Sigmoid colon (tissue), 6 donors: ENCODE measurements at regions not wholly inside any gene's neighbourhood (a gene's known extent, or its start where the extent isn't known, plus 50 kb on each side); places are given as distances from the start of the nearest gene placed in this dataset.

ENCODE experiments used
- DNase-seq: peaks from one replicate; pipeline ENCODE4 v3.0.0-alpha.2; 2019
- H3K27ac ChIP-seq, 4 donors: fragments of 200-600 bp; sonication (generic); one replicate each; pipeline ENCODE4 v1.5.1; 2016 to 2019; ENCODE audit warnings: mild to moderate bottlenecking in 1 of 4
- H3K27me3 ChIP-seq, 3 donors: fragments of 200-600 bp; sonication (generic); one replicate each; pipeline ENCODE4 v1.5.1; 2019; ENCODE audit warnings: mild to moderate bottlenecking in 1 of 3
- H3K36me3 ChIP-seq, 4 donors: fragments of 200-600 bp; sonication (generic); one replicate each; pipeline ENCODE4 v1.5.1; 2016 to 2019
- H3K4me1 ChIP-seq, 4 donors: fragments of 200-600 bp; sonication (generic); one replicate each; pipeline ENCODE4 v1.5.1; 2017 to 2019
- H3K4me3 ChIP-seq, 4 donors: fragments of 200-600 bp; sonication (generic); one replicate each; pipeline ENCODE4 v1.5.1; 2017 to 2019; ENCODE audit warnings: mild to moderate bottlenecking in 2 of 4, moderate library complexity in 1 of 4
- H3K9me3 ChIP-seq, 4 donors: fragments of 200-600 bp in 3 of 4; sonication (generic) in 3 of 4; one replicate each; pipeline versions ENCODE4 v1.5.1 to v1.6.1; 2013 to 2019
- CTCF ChIP-seq, 4 experiments: fragments of 450-650 bp in 3 of 4; fragments of 200-600 bp in 1 of 4; IDR thresholded peaks; one replicate each; pipeline ENCODE4 v1.5.1; 2016 to 2019; ENCODE audit warnings: antibody characterized with exemption in 4 of 4, mild to moderate bottlenecking in 3 of 4, moderate library complexity in 2 of 4
- EP300 ChIP-seq, 4 donors: sonication (generic); formaldehyde crosslinking; IDR thresholded peaks; one replicate each; pipeline ENCODE4 v1.6.1; 2017; ENCODE audit warnings: antibody characterized with exemption in 4 of 4
- POLR2A ChIP-seq, 2 donors: fragments of 450-650 bp; IDR thresholded peaks; one replicate each; pipeline ENCODE4 v1.6.1; 2016; ENCODE audit warnings: antibody characterized with exemption in 2 of 2, mild to moderate bottlenecking in 2 of 2, moderate library complexity in 2 of 2
- POLR2AphosphoS5 ChIP-seq, 4 donors: sonication (generic); formaldehyde crosslinking; IDR thresholded peaks; one replicate each; pipeline ENCODE4 v1.6.1; 2017; ENCODE audit warnings: antibody characterized with exemption in 4 of 4
- WGBS, 2 donors: extraction: QIAGEN DNeasy Blood & Tissue Kit; methylation state at CpG; one replicate each; pipeline ENCODE4 v1.1.7; 2013; 5-methylcytosine and 5-hydroxymethylcytosine counted together
- intact Hi-C: fragments of 100-400 bp; cut with DNase I; formaldehyde crosslinking; loops from one replicate; pipeline ENCODE4 v1.15.1; 2023
- donor health status: healthy with polysubstance abuse.
- donor health status: healthy.

DNA sequence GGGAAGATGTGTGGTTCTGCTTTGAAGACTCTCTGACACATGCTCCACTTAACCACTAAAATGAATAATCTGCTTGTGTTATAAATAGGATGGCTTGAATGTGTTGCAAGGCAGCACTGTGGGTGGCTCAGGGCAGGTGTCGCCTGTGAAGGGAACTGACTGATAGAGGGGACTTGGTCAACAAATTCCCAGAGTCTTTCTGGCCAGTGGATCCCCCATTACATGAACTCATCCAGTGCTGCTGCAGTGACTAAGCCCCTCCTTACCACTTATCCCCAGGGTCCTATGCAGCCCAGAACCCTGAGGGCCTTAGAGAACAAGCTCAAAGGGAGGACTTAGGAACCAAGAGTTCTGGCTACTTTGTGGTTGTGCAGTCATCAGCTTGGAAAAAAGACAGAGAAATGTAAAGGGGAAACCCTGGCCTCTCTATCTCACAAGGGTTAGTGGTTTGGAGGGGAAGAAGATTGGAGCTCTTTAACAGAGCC is 226.2 kb upstream of the TNP1 start:
- peaks cover 0 to 17% (median 8%) of the 10 kb centered on the region in 4 donors for H3K4me1 ChIP-seq
- no peak overlapping the region for H3K27ac ChIP-seq
- no peak for TF ChIP-seq CTCF (IDR thresholded peaks at IDR 0.05)
- no peak for TF ChIP-seq POLR2A (IDR thresholded peaks at IDR 0.05)
- no peak for TF ChIP-seq EP300 (IDR thresholded peaks at IDR 0.05)
- no peak for TF ChIP-seq POLR2AphosphoS5 (IDR thresholded peaks at IDR 0.05)
- no peaks in the 10 kb centered on the region for H3K36me3 ChIP-seq
- 73 to 78% methylated on average over 1 of the region's 1 CpG for WGBS, 2 donors
- H3K9me3 ChIP-seq: no peaks in the 10 kb centered on the region
- intact Hi-C loops: no loop called here
- no peak for DNase-seq
- no peaks in the 10 kb centered on the region for H3K27me3 ChIP-seq
- H3K4me3 ChIP-seq: no peak overlapping the region

DNA sequence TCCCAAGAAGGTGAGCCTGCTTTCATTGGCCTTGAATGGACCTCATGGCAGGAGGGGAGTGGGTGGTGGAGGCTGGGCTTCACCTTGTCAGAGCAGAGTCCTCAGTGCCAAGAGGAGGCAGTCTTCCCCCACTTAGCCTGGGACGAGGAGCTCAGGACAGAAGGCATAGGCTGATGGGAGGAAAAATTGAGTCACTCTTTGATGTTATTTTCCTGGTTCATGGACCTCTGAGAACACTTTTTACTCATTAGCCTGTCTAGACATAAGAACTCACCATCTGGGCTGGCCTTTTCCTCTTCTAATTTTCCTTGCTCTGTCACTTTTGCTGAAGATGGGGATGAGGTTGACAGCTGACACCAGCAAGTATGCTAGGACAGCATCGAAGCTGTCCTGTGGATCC is 225.7 kb upstream of the TNP1 start:
- no peak overlapping the region for H3K27ac ChIP-seq
- TF ChIP-seq CTCF (IDR thresholded peaks at IDR 0.05): no peak
- TF ChIP-seq POLR2AphosphoS5 (IDR thresholded peaks at IDR 0.05): no peak
- no peak for TF ChIP-seq EP300 (IDR thresholded peaks at IDR 0.05)
- no peak for TF ChIP-seq POLR2A (IDR thresholded peaks at IDR 0.05)
- no peaks in the 10 kb centered on the region for H3K27me3 ChIP-seq
- no peak for DNase-seq
- 66 to 82% methylated on average over 2 of the region's 2 CpGs for WGBS, 2 donors
- no peak overlapping the region for H3K4me3 ChIP-seq
- intact Hi-C loops: no loop called here
- no peaks in the 10 kb centered on the region for H3K36me3 ChIP-seq
- peaks cover 0 to 12% (median 5%) of the 10 kb centered on the region in 4 donors for H3K4me1 ChIP-seq
- no peaks in the 10 kb centered on the region for H3K9me3 ChIP-seq

DNA sequence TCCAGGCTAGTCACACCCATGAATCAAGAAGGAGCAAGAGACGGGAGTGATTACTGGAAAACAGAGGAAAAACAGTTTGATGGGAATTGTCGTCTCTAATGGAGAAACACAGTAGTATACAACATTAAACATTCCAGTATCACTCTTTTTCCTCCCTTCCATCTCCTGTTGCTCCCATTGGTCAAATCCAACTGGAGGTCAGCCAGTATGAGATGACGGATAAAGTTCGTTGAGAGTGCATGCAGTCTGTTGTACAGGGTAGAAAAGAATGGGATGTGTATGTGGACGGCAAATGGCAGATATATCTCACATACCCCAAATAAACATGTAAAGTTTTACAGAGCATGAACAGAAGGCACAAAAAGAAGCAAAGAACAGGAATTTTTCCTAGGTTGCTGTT is 221.9 kb upstream of the TNP1 start:
- Histone ChIP-seq H3K27ac (no peak overlapping the region), H3K9me3 (no peaks in the 10 kb centered on the region), H3K4me1 (peaks cover 0 to 6% (median 3%) of the 10 kb centered on the region in 4 donors), H3K27me3 (no peaks in the 10 kb centered on the region), H3K4me3 (no peak overlapping the region), H3K36me3 (no peaks in the 10 kb centered on the region)
- TF ChIP-seq EP300 (IDR thresholded peaks at IDR 0.05) (no peak), POLR2AphosphoS5 (IDR thresholded peaks at IDR 0.05) (no peak), POLR2A (IDR thresholded peaks at IDR 0.05) (no peak), CTCF (IDR thresholded peaks at IDR 0.05) (no peak)
- no peak for DNase-seq
- WGBS, 2 donors: 85 to 90% methylated on average over 5 of the region's 5 CpGs
- intact Hi-C loops: no loop called here

DNA sequence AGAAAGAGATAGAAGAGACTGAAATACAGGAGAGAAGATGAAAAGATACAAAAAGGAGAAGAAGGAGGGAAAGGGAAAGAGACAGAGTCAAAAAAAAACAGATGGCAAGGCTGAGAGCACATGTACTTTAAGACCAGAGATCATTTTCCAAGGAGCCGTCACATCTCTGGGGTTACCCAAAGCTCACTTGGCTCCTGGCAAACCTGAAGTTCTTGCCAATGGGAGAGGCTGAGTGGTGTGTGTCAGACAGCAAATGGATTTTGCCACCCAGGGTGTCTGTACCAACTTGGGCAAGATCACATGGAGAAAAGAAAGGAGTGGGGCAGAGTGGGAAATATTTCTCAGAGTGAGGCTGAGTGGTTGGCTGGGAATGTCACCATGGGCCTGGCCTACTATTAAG is 219.3 kb upstream of the TNP1 start:
- no peak for DNase-seq
- WGBS, 2 donors: 82 to 92% methylated on average over 1 of the region's 1 CpG
- TF ChIP-seq EP300 (IDR thresholded peaks at IDR 0.05): no peak
- TF ChIP-seq CTCF (IDR thresholded peaks at IDR 0.05): no peak
- no peak for TF ChIP-seq POLR2A (IDR thresholded peaks at IDR 0.05)
- peak in 1 of 4 donors; percentile 34 for TF ChIP-seq POLR2AphosphoS5 (IDR thresholded peaks at IDR 0.05)
- intact Hi-C loops: no loop called here
- H3K4me1 ChIP-seq: peaks cover 0 to 23% (median 11%) of the 10 kb centered on the region in 4 donors
- peak overlapping the region in 1 of 4 donors; percentile 18 for H3K27ac ChIP-seq
- no peak overlapping the region for H3K4me3 ChIP-seq
- no peaks in the 10 kb centered on the region for H3K27me3 ChIP-seq
- no peaks in the 10 kb centered on the region for H3K9me3 ChIP-seq
- no peaks in the 10 kb centered on the region for H3K36me3 ChIP-seq

- Histone ChIP-seq H3K4me1 (peaks cover 0 to 23% (median 11%) of the 10 kb centered on the region in 4 donors), H3K27ac (no peak overlapping the region), H3K36me3 (no peaks in the 10 kb centered on the region), H3K9me3 (no peaks in the 10 kb centered on the region), H3K27me3 (no peaks in the 10 kb centered on the region), H3K4me3 (no peak overlapping the region)
- TF ChIP-seq POLR2A (IDR thresholded peaks at IDR 0.05) (no peak), POLR2AphosphoS5 (IDR thresholded peaks at IDR 0.05) (no peak), CTCF (IDR thresholded peaks at IDR 0.05) (no peak), EP300 (IDR thresholded peaks at IDR 0.05) (no peak)
- intact Hi-C loops: no loop called here
- WGBS, 2 donors: 70 to 89% methylated on average over 1 of the region's 1 CpG
- DNase-seq: no peak
Observed at GRCh38 chr2:217077831-217078407, 218.1 kb upstream of the TNP1 start.
